ENCODE measurements at regions not wholly inside any gene's neighbourhood (a gene's known extent, or its start where the extent isn't known, plus 50 kb on each side); places are given as distances from the start of the nearest gene placed in this dataset.
"Not testable (repeated sequence)": the region's sequence is repeated elsewhere in the genome, so short reads cannot be mapped to it uniquely, and the experiment has no call there.

- no peak for DNase-seq
These were observed 104.9 kb upstream of the C14orf180 start for GRCh38 chr14:104474495-104475213.

GRCh38 chr14:104475256-104475655 is 104.3 kb upstream of the C14orf180 start:
- DNase-seq = no peak

GRCh38 chr14:104475802-104476201 is 103.8 kb upstream of the C14orf180 start:
- DNase-seq = no peak

- DNase-seq = no peak
These were observed 103.1 kb upstream of the C14orf180 start for GRCh38 chr14:104476437-104476836.

GRCh38 chr14:104477117-104477623 is 102.4 kb upstream of the C14orf180 start:
- DNase-seq = no peak

GRCh38 chr14:104477666-104478380 is 101.7 kb upstream of the C14orf180 start:
- DNase-seq = no peak

- DNase-seq = no peak
These were observed 100.9 kb upstream of the C14orf180 start for GRCh38 chr14:104478656-104479055.

GRCh38 chr14:104479901-104480300 is 99.7 kb upstream of the C14orf180 start:
- DNase-seq = no peak

GRCh38 chr14:104481323-104481722 is 98.2 kb upstream of the C14orf180 start:
- DNase-seq = no peak

- not testable (repeated sequence) for DNase-seq
These were observed 97.5 kb upstream of the C14orf180 start for GRCh38 chr14:104482017-104482416.

- no peak for DNase-seq
These were observed 93.2 kb upstream of the C14orf180 start for GRCh38 chr14:104486222-104486923.

- no peak for DNase-seq
These were observed 85.1 kb upstream of the C14orf180 start for GRCh38 chr14:104494483-104494882.

- DNase-seq = no peak
These were observed 83.5 kb upstream of the C14orf180 start for GRCh38 chr14:104496095-104496494.

GRCh38 chr14:104499784-104500760 is 79.5 kb upstream of the C14orf180 start:
- DNase-seq = no peak

GRCh38 chr14:104502060-104502459 is 77.5 kb upstream of the C14orf180 start:
- no peak for DNase-seq

GRCh38 chr14:104503691-104504090 is 75.9 kb upstream of the C14orf180 start:
- DNase-seq = no peak

- DNase-seq = no peak
These were observed 75.3 kb upstream of the C14orf180 start for GRCh38 chr14:104504172-104504735.

- DNase-seq = no peak
These were observed 74.2 kb upstream of the C14orf180 start for GRCh38 chr14:104505085-104506074.

- DNase-seq = no peak
These were observed 72.9 kb upstream of the C14orf180 start for GRCh38 chr14:104506461-104507253.

- DNase-seq = no peak
These were observed 72.1 kb upstream of the C14orf180 start for GRCh38 chr14:104507443-104507842.
